GM12878 (cell line): ENCODE measurements at regions not wholly inside any gene's neighbourhood (a gene's known extent, or its start where the extent isn't known, plus 50 kb on each side); places are given as distances from the start of the nearest gene placed in this dataset.

Experiments used
- ATAC-seq: fragments of 200-7000 bp; cut with Tn5 transposase; 3 replicates; pipeline ENCODE4 v1.9.1; 2020; ENCODE audit warnings: mild to moderate bottlenecking, moderate library complexity
- BruUV-seq: library from RNA; stranded (reverse); fragments of 400-500 nt; replicated peaks from 2 replicates; lab custom pipeline; 2021; lab: Mats Ljungman, UMichigan
- CTCF ChIA-PET: fragments of 300-600 bp; sonication (Branson Sonifier 250); formaldehyde crosslinking; extraction: SDS; loops from one replicate; lab custom pipeline; 2021; ENCODE audit warnings: inconsistent platforms; lab: Yijun Ruan, JAX
- POLR2A ChIA-PET: fragments of 350-600 bp; formaldehyde crosslinking; extraction: SDS; loops from one replicate; lab custom pipeline; 2021; ENCODE audit warnings: inconsistent platforms; lab: Charles Lee
- RAD21 ChIA-PET: fragments of 300-600 bp; sonication (Branson Sonifier 250); formaldehyde crosslinking; loops from one replicate; lab custom pipeline; 2023; ENCODE audit warnings: antibody characterized with exemption; ENCODE audit not compliant: unreplicated experiment; lab: Charles Lee
- SMC1A ChIA-PET: fragments of 300-600 bp; sonication (Branson Sonifier 250); formaldehyde crosslinking; loops from one replicate; lab custom pipeline; 2023; ENCODE audit not compliant: unreplicated experiment, uncharacterized antibody; lab: Charles Lee
- DNase-seq: peaks from one replicate; pipeline ENCODE4 v3.0.0-alpha.2; 2011; ENCODE audit warnings: low read depth, low spot score
- FAIRE-seq: peaks from 3 replicates; lab custom pipeline; 2011; peaks lifted over from hg19 to GRCh38; lab: Jason Lieb, UNC
- H2AFZ ChIP-seq: 2 replicates; pipeline ENCODE4 v1.6.0; 2011; ENCODE audit warnings: low read depth, low read length, control low read depth; ENCODE audit not compliant: control insufficient read depth
- H3K27ac ChIP-seq: 2 replicates; pipeline ENCODE4 v1.5.1; 2011; ENCODE audit warnings: control low read depth; ENCODE audit not compliant: control insufficient read depth, insufficient read depth
- H3K27me3 ChIP-seq, 2 experiments: replicated peaks in 1 of 2; 2 replicates each; pipeline versions ENCODE4 v1.6.0 to v1.6.1; 2011; ENCODE audit warnings: low read length in 1 of 2; ENCODE audit not compliant: control insufficient read depth in 2 of 2, insufficient read depth in 2 of 2
- H3K36me3 ChIP-seq, 2 experiments: 2 replicates each; pipeline ENCODE4 v1.5.1; 2011; ENCODE audit warnings: low read length in 1 of 2; ENCODE audit not compliant: control insufficient read depth in 2 of 2, insufficient read depth in 2 of 2
- H3K4me1 ChIP-seq: 2 replicates; pipeline ENCODE4 v1.6.1; 2011; ENCODE audit warnings: mild to moderate bottlenecking, low read length, moderate library complexity, mixed read lengths; ENCODE audit not compliant: control insufficient read depth, insufficient read depth
- H3K4me2 ChIP-seq: 2 replicates; pipeline ENCODE4 v1.6.0; 2011; ENCODE audit warnings: control low read depth; ENCODE audit not compliant: control insufficient read depth, insufficient read depth
- H3K4me3 ChIP-seq: fragments of 200-600 bp; sonication (generic); 2 replicates; pipeline ENCODE4 v1.5.1; 2016
- H3K79me2 ChIP-seq: 2 replicates; pipeline ENCODE4 v1.6.0; 2011; ENCODE audit warnings: low read length; ENCODE audit not compliant: control insufficient read depth, insufficient read depth
- H3K9ac ChIP-seq: 2 replicates; pipeline ENCODE4 v1.8.0; 2011; ENCODE audit warnings: low read length, control low read depth, mixed read lengths; ENCODE audit not compliant: control insufficient read depth, insufficient read depth
- H3K9me3 ChIP-seq: replicated peaks from 3 replicates; pipeline ENCODE4 v1.5.1; 2011; ENCODE audit warnings: mild to moderate bottlenecking, low read length; ENCODE audit not compliant: control insufficient read depth, insufficient read depth
- H4K20me1 ChIP-seq: 2 replicates; pipeline ENCODE4 v1.6.0; 2011; ENCODE audit not compliant: control insufficient read depth, insufficient read depth
- BRCA1 ChIP-seq: IDR thresholded peaks from 2 replicates; pipeline ENCODE4 v1.6.1; 2011; ENCODE audit warnings: low read depth, low read length, improper control_type of control experiment
- CHD4 ChIP-seq: fragments of 200-600 bp; sonication (generic); IDR thresholded peaks from 2 replicates; pipeline ENCODE4 v1.6.1; 2016; ENCODE audit warnings: mild to moderate bottlenecking
- MEF2A ChIP-seq: IDR thresholded peaks from 2 replicates; pipeline ENCODE4 v1.6.1; 2011; ENCODE audit warnings: low read depth, mild to moderate bottlenecking, low read length, moderate library complexity; ENCODE audit not compliant: insufficient read depth
- SUZ12 ChIP-seq: fragments of 200-600 bp; sonication (generic); IDR thresholded peaks from one replicate; pipeline ENCODE4 v1.6.1; 2018; ENCODE audit warnings: antibody characterized with exemption, mild to moderate bottlenecking; ENCODE audit not compliant: unreplicated experiment
- WGBS: methylation state at CpG from one replicate; pipeline ENCODE4 v1.1.6; 2016; ENCODE audit warnings: low lambda C conversion rate; ENCODE audit not compliant: insufficient replicate concordance, insufficient coverage; ENCODE audit errors: missing lambda C conversion rate; 5-methylcytosine and 5-hydroxymethylcytosine counted together
- in situ Hi-C: fragments of 300-500 bp; cut with MboI; formaldehyde crosslinking; loops from 9 replicates; pipeline ENCODE4 v1.14.3; 2018; ENCODE audit warnings: mixed read lengths
- intact Hi-C: fragments of 100-400 bp; cut with micrococcal nuclease; formaldehyde crosslinking; loops from one replicate; pipeline ENCODE4 v1.14.2; 2022; ENCODE audit not compliant: unreplicated experiment

DNA sequence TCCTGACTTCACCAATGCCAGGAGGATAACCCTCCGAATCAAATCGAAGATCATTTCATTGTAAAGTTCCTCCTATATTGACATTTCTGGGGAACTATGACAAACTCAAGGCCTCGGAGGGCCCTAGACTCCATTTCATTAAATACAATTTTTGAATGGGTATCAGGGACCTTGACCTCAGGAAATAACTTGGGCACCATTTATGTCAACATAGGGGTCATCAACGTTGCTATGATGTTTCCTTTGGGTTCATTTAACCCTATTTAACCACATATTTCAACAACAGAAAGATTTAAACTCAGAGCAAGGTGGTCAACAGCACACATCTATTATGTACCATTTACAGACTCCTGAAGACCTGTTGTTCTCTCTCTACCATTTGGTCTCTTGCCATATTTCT lies 395.1 kb downstream of the TRIML1 start:
- no peaks in the 10 kb centered on the region for H4K20me1 ChIP-seq
- H3K27ac ChIP-seq = no peak overlapping the region
- no peaks in the 10 kb centered on the region for H3K9me3 ChIP-seq
- DNase-seq (no peak), ATAC-seq (no peak), FAIRE-seq (no peak)
- in situ Hi-C loops = no loop called here
- intact Hi-C loops = no loop called here
- no peaks in the 10 kb centered on the region for H3K27me3 ChIP-seq
- H3K36me3 ChIP-seq = no peaks in the 10 kb centered on the region
- no peak overlapping the region for H3K4me3 ChIP-seq
- H2AFZ ChIP-seq = no peak overlapping the region
- ChIA-PET RAD21 (no interaction called here), SMC1A (no interaction called here), POLR2A (no interaction called here), CTCF (no interaction called here)
- no peak overlapping the region for H3K9ac ChIP-seq
- BruUV-seq = no TSS peak
- TF ChIP-seq BRCA1 = no peak
- H3K79me2 ChIP-seq = no peaks in the 10 kb centered on the region
- no peaks in the 10 kb centered on the region for H3K4me1 ChIP-seq
- H3K4me2 ChIP-seq = no peak overlapping the region
- 5% methylated on average over 4 of the region's 4 CpGs for WGBS

GRCh38 chr4:188534917-188535316 lies 395.7 kb downstream of the TRIML1 start:
- H3K27me3 ChIP-seq = no peaks in the 10 kb centered on the region
- DNase-seq (no peak), ATAC-seq (no peak), FAIRE-seq (no peak)
- POLR2A ChIA-PET = no interaction called here
- no TSS peak for BruUV-seq
- SMC1A ChIA-PET = no interaction called here
- TF ChIP-seq MEF2A = no peak
- no peak for TF ChIP-seq CHD4
- no peak for TF ChIP-seq SUZ12
- CTCF ChIA-PET = no interaction called here
- intact Hi-C loops (no loop called here), in situ Hi-C loops (no loop called here)
- no peak overlapping the region for H3K4me3 ChIP-seq
- H3K27ac ChIP-seq = no peak overlapping the region
- H3K36me3 ChIP-seq = no peaks in the 10 kb centered on the region
- 28% methylated on average over 6 of the region's 6 CpGs for WGBS
- H3K4me2 ChIP-seq = no peak overlapping the region
- no peaks in the 10 kb centered on the region for H4K20me1 ChIP-seq
- no peak overlapping the region for H3K9ac ChIP-seq
- H3K9me3 ChIP-seq = no peaks in the 10 kb centered on the region
- H2AFZ ChIP-seq = no peak overlapping the region
- no peaks in the 10 kb centered on the region for H3K4me1 ChIP-seq
- H3K79me2 ChIP-seq = no peaks in the 10 kb centered on the region
- RAD21 ChIA-PET = no interaction called here
